ENCODE measurements at regions not wholly inside any gene's neighbourhood (a gene's known extent, or its start where the extent isn't known, plus 50 kb on each side); places are given as distances from the start of the nearest gene placed in this dataset.
"Not testable (repeated sequence)": the region's sequence is repeated elsewhere in the genome, so short reads cannot be mapped to it uniquely, and the experiment has no call there.

DNA sequence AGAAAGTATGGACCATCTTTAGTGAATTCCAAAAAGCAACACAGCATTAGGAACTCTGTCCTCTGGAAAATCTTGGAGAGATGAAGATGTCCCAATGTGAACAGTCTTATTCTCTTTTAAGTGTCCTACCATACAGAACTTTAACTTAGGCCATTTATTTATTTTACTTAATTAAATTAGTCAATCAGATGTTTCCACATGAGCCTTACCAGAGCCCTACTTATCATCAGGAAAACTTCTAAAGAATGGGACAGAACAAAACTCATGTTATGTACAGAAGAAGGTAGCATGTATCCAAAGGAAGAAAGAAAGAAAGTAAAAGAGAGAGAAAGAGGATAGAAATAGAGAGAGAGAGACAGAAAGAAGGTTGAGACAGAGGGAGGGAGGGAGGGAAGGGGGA is 276.4 kb downstream of the ETV1 start:
- DNase-seq (ENCODE audit: low read depth) = no peak

DNA sequence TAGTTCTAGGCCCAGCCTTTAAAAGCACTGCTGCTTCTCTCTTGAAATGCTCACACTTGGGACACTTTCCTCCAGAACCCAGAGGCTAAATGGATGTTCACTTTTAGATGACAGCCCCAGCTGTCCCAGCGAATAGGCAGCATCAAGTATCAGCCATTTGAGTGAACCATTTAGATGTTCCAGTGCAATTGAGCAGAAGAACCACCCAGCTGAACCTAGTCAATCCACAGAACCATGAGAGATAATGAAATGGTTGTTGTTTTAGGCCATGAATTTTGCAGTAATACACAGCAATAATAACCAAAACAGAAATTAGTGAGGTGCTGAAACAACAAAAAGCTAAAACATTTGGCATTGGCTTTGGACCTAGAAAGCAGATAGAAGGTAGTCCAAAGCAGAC is 273.9 kb downstream of the ETV1 start:
- no peak for DNase-seq (ENCODE audit: low read depth)

DNA sequence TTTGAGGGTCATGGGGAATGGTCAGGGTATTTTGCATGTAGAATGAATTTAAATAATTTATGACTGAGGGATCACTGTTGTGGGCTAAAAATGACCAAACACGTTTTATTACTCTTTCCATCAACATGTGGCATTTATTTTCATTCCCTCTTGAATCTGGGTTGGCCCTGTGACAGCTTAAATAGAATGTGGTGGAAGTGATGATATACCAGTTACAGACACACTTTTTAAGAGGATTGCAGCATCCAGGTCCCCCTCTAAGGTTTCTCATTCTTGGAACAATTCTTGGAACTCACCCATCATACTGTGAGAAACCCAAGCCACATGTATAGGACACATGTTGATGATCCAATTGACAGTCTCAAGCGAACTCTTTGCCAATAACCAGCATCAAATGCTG is 272.4 kb downstream of the ETV1 start:
- DNase-seq (ENCODE audit: low read depth) = no peak

DNA sequence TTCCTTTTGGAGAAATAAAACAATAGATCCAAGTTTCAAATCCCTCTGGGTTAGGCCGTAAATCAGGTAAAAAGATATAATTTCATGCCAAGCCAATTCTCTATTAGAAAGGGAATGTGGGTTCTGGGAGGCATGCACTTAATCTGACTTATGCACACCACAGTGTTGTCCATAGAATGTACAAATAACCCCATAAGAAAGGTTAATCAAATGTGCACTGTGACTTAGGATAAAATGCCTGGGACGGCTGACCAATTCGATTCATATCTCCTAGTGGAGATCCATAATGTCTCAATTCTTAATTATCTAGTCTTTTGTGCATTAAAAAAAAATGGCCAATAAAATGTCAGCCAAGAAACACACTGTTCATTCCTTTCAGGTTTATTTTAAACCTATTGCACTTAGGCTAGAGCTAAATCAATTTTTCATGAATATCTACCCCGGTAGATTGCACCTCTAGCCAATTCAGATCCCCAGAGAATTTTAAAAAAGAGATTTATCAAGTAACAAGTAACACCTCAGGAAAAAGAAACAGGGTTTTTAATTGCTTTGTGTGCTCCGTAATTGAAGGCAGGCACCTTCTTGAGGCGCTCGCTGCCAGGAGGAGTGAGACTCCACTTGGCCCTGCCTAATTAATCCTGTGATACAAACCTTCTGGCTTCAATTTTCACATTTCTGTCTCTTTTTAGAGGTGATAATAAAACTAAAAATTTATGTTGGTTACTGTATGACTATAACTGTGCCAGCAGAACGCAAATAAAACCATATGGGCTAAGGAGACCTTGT is 265.1 kb downstream of the ETV1 start:
- no peak for DNase-seq (ENCODE audit: low read depth)

DNA sequence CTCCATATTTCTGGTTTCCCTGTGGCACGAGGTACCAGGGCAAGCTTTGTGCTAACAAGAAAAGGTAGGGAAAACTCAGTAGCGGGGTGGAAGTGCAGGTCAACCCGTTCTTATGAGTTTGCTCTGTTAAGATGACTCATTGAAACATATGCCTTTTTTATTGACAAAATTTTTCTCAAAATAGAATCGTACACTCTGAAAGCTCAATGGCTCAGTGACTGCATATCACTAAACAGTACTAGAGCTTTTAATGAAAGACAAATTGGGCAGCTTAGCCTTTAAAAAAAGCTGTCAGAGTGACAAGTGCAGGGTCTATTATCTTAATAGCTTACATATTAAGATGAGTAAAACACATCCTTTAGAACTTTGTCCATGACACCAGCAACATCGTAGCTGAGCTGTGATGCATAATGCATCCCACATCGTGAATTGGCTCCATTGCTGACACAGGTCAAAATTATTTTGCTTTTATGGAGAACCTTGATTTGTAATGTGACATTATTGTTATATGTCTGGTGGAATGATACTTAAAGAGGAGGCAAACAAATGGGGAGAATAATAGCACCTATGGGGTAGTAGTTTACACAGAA is 264.4 kb downstream of the ETV1 start:
- DNase-seq (ENCODE audit: low read depth) = no peak

DNA sequence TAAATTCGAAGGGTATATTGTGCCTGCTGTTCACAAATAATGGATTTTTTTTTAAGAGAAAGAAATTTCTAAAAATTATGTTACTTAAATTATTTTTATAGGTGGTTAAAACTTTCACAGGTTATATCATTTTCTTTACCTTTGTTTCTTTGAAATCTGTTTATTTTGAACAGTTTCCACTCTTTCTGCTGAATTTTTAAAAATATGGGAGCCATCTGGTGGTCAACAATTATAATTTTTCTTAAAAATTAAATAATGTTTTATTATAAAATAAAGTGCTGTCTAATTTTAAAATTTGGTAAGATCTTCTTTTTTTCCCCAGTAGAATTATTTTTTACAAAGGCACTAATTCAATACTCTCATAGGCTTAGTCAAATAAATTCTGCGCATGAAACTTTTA is 263.9 kb downstream of the ETV1 start:
- DNase-seq (ENCODE audit: low read depth) = no peak

DNA sequence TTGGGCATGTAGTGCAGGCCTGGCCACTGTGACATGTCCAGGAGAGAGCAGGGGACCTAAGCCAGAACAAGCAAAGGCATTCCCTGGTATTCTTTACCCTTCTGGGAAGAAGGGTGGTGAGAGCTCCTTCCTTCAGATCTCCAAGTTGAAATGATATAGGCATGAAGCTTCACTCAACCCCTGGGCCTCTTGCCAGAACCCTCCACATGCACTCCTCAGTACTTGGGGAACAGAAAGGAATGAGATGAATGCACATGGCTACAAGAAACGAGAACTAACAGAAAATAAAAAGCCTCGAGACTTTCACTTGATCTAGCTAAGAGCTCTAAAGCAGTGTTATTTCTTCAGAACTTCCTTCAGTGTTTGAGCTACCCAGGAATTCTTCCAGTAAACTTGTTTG is 262.2 kb downstream of the ETV1 start:
- DNase-seq (ENCODE audit: low read depth) = no peak

DNA sequence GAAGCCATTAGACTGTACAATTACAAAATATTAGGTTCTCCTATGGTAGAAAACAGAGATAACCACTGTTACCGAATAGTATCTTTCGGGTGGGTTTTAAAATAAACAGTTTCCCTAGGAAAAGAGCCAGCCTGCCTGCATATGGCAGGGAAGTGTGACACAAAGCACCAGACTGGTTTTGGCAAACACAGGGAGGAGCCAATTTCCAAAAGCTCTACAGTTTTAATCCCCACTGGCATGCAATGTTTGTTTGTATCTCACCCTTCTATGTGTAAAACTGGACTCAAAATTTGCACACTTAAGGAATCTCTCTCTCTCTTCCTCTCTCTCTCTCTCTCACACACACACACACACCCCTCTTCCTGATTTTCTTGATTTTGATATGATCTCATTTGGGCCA is 261.7 kb downstream of the ETV1 start:
- DNase-seq (ENCODE audit: low read depth) = no peak

DNA sequence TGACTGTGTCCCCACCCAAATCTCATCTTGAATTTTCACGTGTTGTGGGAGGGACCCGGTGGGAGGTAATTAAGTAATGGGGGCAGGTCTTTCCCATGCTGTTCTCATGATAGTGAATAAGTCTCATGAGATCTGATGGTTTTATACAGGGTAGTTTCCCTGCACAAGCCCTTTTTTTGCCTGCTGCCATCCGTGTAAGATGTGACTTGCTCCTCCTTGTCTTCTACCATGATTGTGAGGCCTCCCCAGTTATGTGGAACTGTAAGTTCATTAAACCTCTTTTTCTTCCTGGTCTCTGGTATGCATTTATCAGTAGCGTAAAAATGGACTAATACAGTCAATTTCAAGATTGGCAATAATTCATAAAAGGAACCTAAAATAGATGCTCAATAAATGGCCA is 261.0 kb downstream of the ETV1 start:
- not testable (repeated sequence) for DNase-seq (ENCODE audit: low read depth)

DNA sequence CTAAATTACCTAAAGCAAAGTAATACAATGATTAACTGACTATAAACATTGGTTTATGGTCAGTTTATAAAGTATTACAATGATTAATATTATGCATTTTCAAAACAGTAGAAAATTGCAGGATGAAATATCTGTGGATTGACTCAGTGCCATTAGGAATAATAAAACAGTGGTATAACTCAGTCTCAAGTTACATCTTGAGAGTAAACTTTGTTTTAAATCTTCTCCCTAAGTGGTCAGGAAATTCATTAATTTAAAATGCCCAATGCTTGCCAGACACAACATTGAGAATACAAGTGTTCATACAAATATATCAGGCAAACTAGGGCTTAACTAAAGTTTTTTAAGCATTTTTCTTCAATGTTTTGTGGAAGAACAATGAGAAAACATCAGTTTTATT is 257.8 kb downstream of the ETV1 start:
- no peak for DNase-seq (ENCODE audit: low read depth)

DNA sequence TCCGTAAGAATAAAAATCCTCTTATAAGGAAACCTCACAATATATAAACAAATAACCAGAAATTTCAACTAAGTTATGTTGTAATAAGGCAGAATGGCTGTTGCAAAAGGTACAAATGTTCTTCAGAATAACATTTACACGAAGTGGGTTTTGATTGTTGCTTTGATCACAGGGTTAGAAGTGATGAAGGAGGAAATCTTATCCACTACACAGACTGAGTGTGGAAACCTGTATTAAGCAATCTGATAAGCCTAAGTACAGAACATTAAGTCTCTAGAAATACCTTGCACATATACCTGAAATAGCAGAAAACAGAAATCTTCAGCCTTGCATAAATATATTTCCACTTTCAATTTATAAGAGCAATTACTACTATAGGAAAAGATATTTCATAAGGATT is 251.9 kb downstream of the ETV1 start:
- no peak for DNase-seq (ENCODE audit: low read depth)

DNA sequence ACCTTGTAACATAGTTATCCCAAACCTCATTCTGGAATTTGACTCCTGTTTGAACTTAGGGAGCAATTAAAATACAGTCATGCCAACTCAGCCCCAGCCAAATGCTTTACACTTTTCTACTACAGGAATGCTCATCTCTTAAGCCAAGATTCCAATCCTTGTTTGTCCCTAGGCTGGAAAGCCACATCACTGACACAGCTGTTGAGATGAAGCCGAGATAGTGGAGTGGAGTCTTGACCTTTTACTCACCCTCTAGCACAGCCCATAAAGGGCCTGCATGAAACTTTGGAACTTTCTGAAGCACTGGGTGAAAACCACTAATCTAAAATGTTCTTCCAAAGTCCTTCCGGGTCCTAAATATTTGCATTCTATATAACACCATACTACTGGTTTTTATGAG is 247.3 kb downstream of the ETV1 start:
- no peak for DNase-seq (ENCODE audit: low read depth)

DNA sequence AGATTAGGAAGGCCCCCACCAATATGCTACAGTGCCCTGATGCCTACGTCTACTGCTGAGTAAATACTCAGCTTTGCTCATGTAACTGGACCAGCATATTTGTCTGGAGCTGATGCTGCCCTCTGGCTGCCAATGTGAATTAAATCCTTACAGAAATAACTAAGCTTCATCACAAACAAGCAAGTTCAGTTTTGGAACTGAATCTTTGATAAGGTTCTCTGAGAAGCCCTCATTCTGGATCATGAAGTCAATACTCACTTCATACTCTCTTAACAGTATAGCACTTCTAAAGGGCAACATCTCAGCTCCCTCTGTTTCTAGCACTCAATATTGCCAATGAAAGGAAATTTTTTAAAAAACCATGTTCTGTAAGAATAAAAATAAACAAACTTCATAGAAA is 246.7 kb downstream of the ETV1 start:
- no peak for DNase-seq (ENCODE audit: low read depth)

DNA sequence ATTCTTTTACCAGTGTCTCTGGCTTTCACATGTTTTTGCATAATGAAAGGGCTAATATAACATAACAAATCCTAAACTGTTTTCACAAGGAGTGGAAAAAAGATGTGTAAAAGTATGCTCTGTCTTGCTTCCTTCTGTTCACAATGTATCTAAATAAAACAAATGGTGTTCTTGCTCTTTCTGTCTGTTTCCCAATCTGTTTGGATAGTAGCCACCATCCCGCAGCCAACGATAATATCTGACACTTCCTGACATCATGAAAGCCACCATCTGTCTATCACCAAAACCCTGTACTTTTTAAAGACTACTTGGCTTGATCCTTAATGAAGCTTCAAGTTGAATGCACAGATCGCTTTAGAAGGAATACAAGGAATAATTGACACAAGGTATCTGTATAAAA is 246.2 kb downstream of the ETV1 start:
- DNase-seq (ENCODE audit: low read depth) = no peak

DNA sequence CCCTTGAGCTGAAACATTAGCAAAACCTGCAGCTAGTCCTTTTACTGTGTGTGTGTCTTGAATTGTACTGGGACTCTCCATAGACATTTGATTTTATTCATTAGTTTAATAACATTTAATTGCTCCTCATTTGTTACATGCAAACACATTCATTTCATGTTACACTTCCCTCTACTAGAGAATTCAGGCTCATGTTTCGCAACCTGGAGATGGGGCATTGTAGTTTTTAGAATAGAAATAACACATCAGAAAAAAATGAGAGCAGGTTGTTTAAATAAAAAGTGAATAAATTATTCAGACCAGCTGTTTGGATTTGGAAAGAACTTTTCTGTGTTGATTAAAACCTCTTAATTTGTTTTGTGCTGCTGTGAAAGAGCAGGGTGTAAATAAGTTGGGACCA is 243.9 kb downstream of the ETV1 start:
- no peak for DNase-seq (ENCODE audit: low read depth)

DNA sequence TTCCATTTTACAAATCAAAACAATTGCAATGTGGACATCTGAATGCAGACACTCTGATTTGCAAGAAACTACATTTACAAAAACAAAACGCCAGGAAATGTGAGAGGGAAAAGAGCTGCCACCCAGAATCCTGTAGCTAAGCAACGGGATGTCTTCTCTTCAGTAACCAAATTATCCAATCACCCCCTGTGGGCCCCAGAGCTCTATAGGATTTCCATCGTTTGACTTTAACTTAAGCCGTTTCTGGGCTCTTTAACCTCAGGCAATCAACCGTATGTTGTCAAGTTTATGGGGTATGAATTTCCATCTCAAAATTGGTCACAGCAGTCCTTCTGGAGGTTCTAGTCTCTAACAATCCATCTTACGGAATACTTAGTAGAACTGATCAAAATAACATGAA is 240.5 kb downstream of the ETV1 start:
- no peak for DNase-seq (ENCODE audit: low read depth)

DNA sequence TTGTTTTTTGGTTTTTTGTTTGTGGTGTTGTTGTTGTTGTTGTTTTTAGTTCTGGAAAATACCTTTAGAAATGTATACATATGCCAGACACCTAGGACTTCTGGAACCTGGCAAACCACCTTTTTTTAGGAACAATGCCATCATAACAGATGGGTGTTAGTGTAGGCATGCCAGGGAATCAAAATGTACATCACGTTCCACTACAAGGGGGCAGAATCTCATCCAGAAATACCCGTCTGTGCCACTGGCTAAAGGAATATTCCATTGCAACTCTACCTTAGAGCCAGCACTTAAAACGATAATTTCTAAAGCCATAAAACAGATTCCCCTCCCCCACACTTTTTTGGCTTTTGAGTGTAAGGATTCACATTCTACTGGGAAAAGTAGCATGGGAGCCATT is 239.8 kb downstream of the ETV1 start:
- no peak for DNase-seq (ENCODE audit: low read depth)

DNA sequence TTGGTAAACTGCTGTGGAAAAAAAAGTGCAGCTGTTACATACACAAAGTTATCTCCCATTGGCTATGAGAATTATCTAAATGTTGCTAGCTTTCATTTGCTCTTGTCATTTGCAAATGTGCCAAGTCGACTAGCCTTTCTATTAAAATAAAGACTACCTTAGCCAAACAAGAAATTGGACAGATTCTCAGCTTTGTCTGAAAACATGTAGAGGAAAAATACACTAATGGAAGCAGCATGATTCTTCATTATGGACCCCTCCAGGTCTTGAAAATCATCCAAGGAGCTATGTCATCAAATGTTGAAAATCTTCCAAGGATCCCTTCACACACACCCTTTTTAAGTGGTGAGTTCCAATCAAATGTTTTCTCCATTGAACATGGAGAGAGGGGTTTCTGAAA is 237.7 kb downstream of the ETV1 start:
- peak; percentile 16 for DNase-seq (ENCODE audit: low read depth)

DNA sequence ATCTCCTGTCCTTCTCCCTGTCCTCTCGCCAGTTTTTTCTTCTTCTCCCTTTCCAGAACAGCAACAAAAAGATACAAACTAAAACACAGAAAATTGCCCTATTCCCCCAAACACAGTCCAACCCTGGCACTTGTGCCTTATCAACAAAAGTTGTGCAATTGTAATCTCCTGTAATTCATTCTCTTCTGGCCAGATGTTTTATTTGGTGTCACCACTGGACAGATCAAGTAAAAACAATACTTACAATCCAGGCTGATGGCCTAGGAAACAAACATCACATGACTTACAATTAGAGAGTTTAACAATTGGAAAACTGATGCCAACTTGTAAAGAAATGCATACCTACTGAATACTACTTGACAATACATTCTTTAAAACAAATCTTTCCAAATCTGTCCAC is 231.6 kb downstream of the ETV1 start:
- no peak for DNase-seq (ENCODE audit: low read depth)

DNA sequence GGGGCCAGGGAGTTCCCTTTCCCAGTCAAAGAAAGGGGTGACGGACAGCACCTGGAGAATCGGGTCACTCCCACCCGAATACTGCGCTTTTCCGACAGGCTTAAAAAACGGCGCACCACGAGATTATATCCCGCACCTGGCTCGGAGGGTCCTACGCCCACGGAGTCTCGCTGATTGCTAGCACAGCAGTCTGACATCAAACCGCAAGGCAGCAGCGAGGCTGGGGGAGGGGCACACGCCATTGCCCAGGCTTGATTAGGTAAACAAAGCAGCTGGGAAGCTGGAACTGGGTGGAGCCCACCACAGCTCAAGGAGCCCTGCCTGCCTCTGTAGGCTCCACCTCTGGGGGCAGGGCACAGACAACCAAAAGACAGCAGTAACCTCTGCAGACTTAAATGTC is 223.6 kb downstream of the ETV1 start:
- DNase-seq (ENCODE audit: low read depth) = not testable (repeated sequence)

DNA sequence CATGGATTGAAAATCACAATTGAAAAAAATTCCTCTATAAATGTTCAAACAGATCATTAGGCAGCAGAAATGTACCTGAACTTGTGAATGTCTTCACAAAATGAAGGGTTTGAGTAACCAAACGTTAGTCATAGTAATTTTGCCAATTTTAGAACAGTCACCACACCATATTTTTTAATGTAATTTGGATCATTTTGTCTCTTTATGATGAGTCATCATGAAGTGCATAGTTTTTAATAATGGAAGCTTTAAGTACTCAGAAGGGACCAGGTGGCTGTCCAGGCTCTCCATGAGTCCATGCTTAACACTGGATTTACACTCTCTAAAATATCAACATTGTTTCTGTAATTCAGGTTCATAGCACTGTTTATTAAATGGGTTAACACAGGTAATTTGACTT is 219.2 kb downstream of the ETV1 start:
- DNase-seq (ENCODE audit: low read depth) = no peak

DNA sequence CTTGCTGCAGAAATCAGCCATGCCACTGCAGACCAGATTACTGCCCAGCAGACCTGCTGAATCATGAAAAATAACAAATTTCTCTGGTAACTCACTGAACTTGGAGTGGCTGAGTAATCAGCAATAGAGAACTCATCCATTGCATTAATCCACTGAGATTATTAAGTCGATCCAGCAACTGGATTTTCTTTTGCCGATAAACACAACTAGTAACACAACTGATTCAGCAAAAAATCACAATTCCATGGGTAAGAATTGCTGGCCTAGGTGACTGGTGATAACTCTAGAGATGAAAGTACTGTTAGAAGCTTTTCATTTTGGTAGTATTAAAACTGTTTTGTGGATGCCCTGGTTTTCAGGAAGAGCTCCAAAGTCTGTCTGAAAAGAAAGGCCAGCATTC is 214.5 kb downstream of the ETV1 start:
- no peak for DNase-seq (ENCODE audit: low read depth)

DNA sequence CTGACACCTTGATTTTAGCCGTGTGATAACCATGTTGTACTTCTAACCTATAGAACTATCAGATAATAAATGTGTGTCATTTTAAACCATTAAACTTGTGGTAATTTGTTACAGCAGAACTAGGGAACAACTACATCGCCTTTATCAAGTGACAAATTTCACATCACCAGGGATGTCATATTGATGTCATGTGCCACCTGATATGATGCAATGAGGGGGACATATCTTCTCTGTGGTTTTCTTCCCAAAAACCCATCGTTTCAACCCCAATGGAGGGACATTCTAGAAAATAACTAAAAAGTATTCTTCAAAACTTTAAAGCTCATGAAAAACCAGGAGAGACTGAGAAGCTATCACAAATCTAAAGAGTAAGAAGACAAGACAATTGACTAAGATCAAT is 212.2 kb downstream of the ETV1 start:
- no peak for DNase-seq (ENCODE audit: low read depth)

DNA sequence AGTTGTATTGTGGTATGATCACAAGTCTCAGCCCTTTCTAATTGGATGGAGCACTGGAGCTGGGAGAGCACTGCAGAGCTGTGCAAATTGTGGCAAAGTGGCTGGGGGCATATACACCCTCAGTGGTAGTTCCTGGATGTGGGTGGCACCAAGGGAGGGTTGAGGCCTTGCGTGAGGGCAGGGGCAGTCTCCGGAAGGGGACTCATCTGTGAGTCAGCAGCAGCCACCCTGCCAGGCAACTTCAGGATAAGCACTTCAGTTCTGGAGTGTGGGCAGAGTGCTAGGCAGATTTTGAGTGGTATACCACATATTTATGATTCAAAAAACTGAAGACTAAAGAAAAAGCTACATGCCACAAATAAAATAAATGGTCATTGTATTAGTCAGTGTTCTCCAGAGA is 210.5 kb downstream of the ETV1 start:
- DNase-seq (ENCODE audit: low read depth) = no peak
